ENCODE measurements at regions not wholly inside any gene's neighbourhood (a gene's known extent, or its start where the extent isn't known, plus 50 kb on each side); places are given as distances from the start of the nearest gene placed in this dataset.

- TF ChIP-seq MAX (IDR thresholded peaks at IDR 0.05) (no peak), USF1 (IDR thresholded peaks at IDR 0.05) (no peak), TAF1 (IDR thresholded peaks at IDR 0.05; ENCODE audit: low read depth) (no peak), RAD21 (IDR thresholded peaks at IDR 0.05; ENCODE audit: low read depth) (no peak), REST (IDR thresholded peaks at IDR 0.05; ENCODE audit: low read depth) (no peak), EP300 (IDR thresholded peaks at IDR 0.05; ENCODE audit: borderline replicate concordance) (no peak), ZBTB7A (IDR thresholded peaks at IDR 0.05; ENCODE audit: low read depth) (no peak), EGR1 (IDR thresholded peaks at IDR 0.05) (no peak), YY1 (IDR thresholded peaks at IDR 0.05; ENCODE audit: low read depth) (no peak), TCF12 (IDR thresholded peaks at IDR 0.05; ENCODE audit: low read depth) (no peak), TEAD4 (IDR thresholded peaks at IDR 0.05) (no peak)
These were observed 124.0 kb upstream of the HPF1 start for GRCh38 chr4:169881769-169882168.
